Activated CD4-positive, CD25-positive, alpha-beta regulatory T cell treated with anti-CD3 and anti-CD28 coated beads, Interleukin-2, amount 50 U/mL, for 24 hours (primary cell): ENCODE measurements at regions not wholly inside any gene's neighbourhood (a gene's known extent, or its start where the extent isn't known, plus 50 kb on each side); places are given as distances from the start of the nearest gene placed in this dataset.

Experiments
- ATAC-seq, 2 donors: fragments of 150-1000 bp; cut with Tn5 transposase; one replicate each; pipeline ENCODE4 v1.10.0; 2021; ENCODE audit warnings: mild to moderate bottlenecking in 1 of 2, moderate library complexity in 1 of 2

DNA sequence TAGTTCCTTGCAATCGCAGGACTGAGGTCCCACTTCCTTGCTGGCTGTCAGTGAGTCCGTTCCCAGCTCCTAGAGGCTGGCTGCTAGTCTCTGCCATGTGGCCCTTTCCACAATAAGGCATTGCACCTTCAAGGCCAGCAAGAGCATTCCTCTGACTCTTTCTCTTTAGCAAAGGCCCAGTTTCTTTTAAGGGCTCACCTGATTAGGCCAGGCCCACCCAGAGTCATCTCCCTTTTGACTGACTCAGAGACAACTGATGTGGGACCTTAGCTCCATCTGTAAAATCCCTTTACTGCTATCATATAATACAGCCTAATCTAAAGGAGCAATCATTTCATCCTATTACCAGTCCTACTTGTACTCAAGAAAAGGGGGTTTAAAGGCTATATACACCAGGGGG is 278.2 kb downstream of the SLC4A3 start:
- no peak for ATAC-seq

DNA sequence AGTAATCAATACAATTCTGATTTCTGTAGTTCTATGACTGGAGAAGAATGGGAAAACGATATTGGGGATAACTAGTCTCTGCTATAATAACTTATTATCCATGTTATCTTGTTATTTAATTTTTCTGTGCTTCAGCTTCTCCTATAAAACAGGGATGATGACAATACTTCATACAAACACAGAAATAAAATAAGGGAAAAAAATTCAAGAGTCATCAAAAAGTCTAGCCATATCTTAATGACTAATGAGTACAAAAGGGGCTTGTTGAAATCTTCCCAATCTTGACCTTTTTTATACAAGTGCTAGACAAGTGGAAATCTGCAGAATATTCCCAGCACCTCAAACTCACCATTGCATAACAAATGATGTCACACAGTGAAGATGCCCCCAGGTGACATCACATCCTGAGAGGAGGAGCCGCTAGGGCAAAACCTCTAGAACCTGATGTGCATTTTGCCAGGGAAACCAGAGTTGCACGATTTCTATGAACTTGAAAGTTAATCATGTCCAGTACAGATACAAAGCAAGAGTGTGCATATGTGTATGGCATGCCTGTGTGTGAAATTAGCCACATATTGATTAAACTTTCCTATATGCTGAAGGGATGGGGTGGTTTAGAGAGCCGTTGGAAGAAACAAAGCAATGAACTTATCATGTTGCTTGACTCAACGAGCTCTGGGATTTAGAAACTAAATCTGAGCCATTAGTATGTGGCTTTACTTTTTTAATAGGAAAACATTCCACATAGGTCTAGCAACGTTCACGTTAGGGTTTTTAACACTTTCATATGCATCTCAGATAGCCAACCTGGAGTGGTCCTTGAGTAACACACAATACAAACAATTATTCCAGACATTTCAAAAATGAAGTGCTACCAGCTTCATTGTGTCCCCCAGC is 278.9 kb downstream of the SLC4A3 start:
- no peak for ATAC-seq

DNA sequence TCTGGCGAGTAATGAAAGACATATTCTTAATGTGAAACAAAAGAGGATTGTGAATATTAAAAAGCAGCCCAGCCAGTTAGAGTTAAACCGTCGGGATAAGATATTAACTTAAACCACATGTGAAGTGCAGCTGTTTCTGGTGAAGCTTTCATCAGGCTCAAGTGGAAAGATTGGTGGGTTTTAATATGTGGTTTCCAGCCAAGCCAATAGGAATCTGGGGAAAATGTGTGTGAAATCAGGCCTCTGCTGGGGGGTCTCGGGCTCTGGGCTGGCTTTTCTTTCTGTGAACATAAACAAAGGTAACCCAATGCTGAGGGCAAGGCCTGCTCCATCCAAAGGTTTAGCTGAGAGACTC is 279.6 kb downstream of the SLC4A3 start:
- ATAC-seq, result no peak

DNA sequence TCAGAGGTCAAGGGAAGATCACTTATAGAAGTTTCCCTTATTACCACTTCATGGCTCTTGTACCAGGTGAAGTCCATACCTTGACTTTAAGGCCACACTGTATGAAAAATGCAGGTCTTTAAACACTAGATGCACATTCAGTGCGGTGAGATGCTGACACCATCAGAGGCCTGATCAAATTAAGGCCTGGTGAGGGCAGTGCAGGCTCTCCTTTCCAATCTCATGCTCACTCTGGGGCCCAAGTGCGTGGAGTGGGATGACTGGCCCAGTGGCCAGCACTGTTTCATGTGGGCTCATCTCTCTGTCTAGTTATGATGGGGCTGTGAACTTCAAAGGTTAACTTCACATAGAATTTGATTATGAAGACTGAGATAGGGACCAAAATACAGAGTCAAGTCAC is 281.1 kb downstream of the SLC4A3 start:
- ATAC-seq, result no peak

DNA sequence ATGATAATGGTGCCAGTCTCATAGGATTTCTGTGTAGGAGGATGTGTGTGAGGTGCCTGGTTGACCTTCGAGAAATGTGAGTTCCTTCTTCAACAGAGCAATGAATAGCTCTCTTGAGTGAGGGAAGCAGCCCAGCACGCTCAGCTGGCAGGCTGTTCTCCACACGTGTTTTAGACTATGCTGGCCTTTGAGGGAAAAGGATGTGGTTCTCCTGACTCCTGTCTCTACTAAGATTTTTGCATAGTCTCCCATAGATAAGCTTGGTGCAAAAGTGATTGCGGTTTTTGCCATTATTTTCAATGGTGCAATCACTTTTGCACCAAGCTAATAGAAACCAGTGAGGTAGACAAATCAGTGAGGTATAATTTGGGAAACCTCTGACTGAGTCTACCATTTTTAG is 284.1 kb downstream of the SLC4A3 start:
- no peak for ATAC-seq

DNA sequence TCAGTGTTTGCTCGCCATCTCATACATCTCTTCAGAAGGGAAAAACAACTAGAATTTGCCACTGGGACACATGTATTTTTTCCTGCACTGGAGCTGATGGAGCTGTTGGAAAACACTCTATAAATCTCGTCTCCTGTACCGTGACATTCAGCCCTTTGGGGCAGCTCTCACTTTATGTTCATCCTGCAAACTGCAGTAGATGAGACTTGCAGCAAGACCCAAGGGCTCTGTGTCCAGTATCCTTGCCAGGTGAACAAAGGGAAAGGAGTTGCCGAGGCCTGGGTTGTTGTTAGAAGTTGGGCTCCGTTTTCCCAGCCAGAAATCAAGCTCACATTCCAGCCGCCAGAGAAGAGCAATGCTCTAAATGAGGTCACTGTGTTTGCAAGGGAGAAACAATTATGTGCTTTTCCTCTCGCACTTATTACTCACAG is 285.1 kb downstream of the SLC4A3 start:
- no peak for ATAC-seq

DNA sequence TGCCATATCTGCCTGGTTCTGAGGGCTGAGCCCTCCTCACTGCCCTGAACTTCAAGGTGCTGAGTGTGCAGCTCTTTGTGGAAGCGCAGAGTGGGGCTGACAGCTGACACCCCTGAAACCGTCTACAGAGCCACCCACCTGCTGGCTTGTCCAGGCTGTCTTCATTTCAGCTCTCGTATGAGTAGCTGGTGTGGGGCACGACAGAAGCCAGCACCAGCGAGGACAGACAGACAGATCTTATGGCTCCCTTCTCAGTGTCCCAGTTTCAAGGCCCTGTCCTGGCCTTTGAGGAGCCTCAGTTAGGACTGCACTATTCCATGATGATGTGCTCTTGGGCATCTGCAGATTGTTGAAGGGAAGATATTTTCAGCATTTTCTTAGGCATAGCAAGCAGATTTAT is 287.1 kb downstream of the SLC4A3 start:
- ATAC-seq, result no peak

DNA sequence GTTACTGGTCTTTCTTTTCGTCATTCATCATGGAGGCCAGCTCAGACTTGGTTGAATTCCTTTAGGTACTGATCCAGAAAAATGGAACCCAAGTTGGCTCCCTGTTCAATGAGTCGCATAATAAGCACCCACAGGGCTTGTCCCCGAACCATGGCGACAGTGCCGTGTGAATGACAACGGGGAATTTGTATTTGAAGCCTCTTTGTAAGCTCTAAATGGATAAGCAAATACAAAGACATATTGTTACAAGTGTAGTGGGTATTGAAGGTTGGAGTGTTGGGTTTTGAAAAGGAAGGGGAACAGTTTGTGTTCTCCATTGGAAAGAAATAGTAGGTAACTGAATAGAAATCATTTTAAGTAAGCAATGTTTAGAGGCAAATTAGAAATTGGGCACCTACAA is 288.9 kb downstream of the SLC4A3 start:
- ATAC-seq, result no peak

DNA sequence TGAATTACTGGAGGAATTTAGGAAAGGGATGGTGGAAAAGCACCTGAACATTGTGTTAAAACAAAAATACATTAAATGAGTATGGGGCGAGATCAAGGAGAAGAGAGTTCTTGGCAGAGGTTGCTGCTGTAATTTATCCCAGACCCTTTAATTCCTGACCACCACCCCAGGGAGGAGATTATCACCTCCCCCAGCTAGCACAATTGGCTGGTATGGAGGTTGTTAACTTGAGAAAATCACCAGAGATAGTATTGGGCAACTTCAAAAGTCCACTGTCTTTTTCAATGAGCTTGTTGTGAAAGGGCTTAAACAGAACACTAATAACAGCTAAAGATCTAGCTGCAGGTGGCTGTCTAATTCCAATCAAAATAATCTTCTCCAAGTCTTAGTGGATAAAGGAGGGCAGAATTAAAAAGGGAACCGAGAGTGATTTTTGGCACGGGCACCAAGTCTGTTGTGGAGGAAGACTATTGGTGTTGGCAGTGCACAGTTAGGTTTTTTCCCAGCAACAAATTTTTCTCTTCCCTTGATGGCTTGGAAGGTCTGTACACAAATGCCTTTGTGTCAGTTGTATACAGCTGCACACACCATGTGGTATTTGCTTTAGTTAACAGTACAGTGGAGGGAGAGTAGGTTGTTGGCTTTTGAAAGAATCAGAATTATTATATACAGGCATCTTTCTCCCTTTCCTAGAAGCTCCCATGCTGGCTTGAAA is 289.5 kb downstream of the SLC4A3 start:
- ATAC-seq, result no peak

DNA sequence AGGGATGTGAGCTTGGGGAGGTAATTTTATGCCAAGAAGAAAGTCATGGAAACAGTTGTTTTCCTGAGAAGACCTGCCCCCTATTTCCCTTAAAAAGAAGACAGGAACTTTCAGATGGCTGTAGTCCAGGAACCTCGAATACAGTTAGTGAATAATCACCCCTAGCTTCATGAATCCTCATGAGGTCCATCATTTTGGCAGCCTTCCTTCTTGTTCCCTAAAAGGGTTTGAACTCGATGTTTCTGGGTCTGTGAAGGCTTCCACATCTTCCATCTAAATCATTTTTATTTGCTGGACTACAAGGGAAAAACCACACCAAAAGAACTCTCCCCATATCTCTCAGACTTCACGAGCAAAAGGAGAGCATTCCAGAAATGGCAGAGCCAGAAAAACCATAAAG is 290.8 kb downstream of the SLC4A3 start:
- ATAC-seq, result no peak

DNA sequence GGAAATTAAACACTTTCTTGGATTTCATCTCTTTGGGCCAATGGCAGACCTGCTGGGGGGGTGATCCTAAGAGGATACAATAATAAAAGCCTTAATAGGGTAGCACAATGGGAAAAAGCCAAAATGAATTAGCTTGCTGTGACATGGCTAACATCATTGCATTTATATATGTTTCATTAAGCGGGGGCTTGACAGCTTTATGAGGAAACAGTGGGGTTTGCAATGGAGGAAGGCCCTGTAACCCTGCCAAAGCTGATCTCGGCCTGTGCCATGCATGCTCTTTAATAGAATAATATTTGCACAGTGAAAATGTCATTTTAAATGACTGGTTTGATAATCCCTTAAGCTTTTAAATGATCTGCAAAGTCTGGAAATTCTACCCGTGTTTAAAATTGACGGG is 291.5 kb downstream of the SLC4A3 start:
- no peak for ATAC-seq

DNA sequence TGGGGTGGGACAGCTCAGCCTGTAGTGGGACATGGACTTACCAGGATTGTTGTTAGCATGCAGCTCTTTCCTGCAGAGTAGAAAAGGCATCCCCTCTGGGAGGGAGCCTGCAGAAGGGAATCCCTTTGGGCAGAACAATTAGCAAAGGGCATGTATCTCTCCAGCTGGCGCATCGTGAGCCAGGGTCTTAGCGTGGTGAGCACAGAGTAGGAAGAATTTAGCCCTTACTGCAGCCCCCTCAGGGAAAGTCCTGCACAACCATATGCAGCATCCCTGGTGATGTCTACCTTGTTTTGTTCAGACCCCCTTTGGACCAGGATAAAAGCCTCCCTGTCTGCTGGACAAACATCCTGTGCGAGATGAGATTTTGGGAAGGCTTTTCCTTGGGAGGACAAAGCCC is 292.1 kb downstream of the SLC4A3 start:
- no peak for ATAC-seq

DNA sequence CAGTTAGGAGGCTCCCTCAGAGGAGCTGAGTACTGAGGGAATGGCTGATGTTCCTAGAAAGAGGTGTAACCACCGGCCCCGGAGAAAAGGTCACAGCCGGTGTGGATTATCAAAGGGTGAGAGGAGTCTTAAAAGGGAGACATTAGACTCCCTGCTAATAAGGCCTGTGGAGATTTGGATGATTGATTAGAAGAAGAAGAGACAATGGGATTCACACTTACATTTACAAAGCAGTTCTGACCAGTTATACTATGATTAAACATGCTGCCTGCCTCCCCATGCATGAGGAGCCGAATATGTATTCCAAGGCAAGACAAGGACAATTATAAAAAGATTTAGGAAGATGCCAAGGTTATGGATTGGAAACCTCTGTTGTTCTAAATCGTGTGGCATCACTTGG is 302.4 kb downstream of the SLC4A3 start:
- no peak for ATAC-seq

DNA sequence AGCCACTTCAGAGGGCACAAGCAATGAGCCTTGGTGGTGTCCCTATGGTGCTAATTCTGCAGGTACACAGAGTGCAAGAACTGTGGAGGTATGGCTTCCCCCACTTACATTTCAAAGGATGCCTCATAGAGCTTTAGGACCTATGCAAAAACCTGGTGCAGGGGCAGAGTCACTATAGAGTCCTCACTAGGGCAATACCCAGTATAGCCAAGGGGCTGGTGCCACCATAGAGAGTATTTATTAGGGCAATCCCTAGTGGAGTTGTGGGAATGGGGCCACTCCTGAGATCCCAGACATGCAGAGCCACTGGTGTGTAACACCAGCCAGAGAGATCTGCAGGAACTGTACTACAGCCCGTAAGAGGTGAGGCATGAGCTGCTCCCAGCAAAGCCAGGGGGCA is 312.2 kb downstream of the SLC4A3 start:
- no peak for ATAC-seq

DNA sequence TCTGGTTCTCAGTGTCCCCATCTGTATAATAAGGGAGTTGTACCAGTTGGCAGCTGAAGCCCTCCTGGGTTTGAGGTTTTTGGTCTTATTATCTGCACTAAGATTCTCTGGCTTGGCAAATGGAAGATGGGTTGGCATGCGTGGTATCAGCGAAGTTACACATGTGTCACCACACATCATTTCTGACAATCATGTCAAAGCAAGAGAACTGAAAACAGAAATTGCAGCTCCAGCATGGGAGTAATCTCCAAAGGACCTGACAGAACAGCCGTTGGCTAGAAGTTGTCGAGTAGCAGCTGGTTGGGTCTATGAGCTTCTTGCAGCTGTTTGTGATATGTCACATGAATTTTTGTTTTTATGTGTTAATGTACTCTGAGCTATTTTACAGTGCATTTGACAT is 317.4 kb downstream of the SLC4A3 start:
- no peak for ATAC-seq

DNA sequence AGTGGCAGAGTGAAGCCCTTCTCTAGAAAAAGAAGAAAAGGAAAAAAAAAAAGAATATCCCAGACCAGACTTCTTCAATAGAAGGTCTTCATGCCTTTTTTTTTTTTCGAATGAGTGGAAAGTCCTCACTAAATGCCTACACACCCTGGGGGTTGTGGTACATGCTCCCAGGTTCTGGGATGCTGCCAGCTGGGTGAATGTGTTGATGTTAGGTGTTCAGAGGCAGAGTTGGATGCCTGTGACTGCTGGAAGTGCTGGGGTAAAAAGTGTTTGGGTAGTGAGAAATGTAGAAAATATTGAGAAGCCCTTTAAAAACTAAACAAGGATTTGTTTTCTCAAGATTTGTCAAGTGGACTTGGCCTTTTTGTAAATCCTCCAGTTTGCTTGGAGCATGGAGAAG is 318.6 kb downstream of the SLC4A3 start:
- no peak for ATAC-seq

DNA sequence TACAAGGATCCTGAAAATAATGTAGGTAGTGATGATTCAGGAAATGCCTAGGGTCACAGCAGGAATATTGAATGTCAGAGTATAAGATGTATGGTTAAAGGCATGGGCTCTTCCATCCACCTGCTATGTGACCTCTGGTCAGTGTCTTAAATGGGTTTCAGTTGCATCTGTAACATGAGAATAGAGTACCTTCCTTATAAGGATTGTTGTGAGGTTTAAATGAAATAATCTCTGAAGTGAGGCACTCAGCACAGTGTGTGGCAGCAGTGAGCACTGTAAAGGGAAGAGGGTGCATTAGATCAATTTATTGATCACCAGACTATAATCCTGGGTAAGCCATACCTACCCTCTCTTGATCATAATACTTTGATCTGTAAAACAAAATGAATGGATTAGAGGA is 319.1 kb downstream of the SLC4A3 start:
- ATAC-seq, result no peak

DNA sequence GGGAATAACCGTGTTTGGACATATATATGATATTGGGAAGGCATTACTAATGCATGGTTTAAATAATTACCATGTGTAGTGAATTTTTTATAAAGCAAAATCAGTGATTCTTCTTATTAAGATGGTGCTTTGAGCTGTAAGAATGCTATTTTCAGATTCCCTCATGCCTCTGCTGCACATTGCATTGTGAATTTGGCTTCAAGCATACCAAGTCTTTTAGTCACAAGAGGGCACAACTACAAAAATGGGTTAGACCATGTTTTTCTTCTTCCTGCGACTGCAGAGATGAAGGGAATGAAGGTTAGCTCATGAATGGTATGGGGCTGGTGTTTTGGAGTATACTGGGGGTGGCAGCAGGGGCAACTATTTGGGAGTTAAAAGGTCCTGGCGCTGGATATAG is 320.1 kb downstream of the SLC4A3 start:
- ATAC-seq, result no peak

DNA sequence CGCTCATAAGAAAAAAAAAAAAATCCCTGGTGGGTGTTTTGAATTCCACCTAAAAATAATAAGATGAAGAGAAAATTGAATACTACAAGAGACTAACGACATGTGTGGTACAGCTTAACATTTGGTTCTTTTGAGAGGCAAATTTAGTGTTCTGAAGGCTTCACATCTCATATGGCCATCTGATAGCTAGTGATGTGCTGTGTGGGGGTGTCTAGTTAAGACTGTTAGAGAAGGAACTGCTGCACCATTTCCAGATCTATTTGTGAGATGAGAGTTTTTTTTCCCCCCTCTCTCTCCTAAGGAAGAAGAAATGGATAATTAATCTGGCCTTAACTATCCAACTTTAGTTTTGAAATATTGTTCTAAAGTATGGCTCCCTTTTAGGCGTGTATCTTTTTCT is 321.6 kb downstream of the SLC4A3 start:
- ATAC-seq, result no peak

DNA sequence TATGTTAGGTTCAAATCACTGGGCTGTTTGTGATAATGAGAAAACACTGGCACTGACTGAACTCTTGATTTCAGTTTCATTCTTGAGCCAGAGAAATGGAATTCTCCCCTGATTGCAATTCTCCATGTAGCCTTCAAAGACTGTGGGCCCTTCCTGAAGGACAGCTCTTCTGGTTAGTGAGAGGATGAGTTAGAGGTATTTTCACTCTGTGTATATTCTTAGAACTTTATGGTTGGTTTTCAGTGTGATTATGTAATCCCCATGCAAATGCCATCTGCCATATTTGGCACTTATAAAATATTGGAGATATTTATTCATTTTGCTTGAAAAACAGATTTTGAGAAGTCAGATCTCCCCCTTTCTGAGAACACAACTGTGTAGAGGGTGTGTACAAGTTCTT is 323.7 kb downstream of the SLC4A3 start:
- ATAC-seq, result no peak

DNA sequence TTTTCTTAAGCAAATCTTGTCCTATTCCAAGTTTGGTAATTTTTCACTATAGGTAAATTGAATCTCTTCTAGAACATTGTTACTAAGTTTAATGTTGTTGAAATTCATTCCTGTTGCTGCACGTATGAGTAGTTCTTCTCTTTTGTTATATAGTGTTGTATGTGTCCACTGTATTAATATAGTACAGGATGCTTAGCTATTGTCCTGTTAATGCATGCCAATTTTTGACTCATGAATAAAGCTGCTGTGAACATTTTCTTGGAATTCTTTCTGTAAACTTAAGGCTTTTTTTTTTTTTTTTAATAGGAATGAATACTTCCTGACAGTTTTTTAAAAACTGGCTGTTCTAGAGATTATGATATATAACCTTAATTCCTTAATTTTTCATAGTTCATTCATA is 326.9 kb downstream of the SLC4A3 start:
- ATAC-seq, result no peak

DNA sequence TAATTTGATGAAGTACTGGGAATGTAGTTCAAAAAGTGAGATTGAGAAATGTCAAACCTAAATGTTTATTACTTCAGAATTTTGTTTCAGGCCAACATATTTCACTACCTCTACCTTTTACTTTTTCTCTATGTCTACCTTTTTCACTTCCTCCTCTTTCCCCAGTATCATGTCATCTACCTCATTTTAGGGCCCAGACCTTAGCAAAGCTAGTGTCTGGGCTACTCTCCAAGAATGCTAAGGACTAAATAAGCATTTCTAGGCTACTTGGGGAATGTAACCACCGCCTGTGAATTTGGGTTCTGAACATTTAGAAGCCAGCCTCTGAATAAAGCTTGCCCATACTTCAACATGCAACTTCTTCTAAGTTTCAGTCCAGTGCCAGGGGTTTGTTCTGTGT is 330.4 kb downstream of the SLC4A3 start:
- no peak for ATAC-seq

DNA sequence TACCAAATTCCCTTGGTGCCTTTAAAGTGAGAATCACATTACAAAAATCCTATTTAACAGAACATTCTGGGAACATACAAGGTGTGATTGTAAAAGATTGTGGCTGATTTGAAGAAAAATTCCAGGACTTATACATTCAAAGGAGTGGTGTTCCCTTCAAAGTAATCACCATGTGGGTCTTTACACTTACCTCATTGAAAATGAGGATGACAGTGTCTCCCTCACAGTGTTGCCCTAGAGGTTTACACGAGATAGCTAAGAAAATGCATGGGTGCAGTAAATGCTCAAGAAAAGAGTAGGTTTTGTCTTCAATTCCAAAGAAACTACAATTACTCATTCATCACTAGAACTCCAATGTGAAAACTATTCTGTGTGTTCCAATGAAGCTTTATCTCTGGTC is 331.5 kb downstream of the SLC4A3 start:
- no peak for ATAC-seq

DNA sequence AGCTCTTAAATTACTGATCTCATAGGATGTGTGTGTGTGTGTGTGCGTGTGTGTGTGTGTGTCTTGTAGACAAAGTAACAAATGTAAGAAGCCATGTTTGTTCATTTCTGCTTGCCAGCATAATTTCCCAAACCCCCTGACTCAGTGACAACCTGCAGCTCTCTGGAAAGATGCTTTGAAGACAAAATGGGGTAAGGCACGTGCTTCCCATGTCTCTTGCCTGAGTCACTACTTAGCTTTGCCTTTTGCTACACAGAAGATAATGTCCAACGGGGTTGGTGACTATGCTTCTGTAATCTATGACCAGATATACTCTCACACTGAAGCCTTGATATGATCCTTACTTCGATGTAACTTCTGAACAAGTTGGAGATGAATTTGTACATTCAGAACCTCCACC is 332.0 kb downstream of the SLC4A3 start:
- no peak for ATAC-seq
